D721Med (cell line): ENCODE measurements at regions not wholly inside any gene's neighbourhood (a gene's known extent, or its start where the extent isn't known, plus 50 kb on each side); places are given as distances from the start of the nearest gene placed in this dataset.

Experiments
- DNase-seq: peaks from one replicate; pipeline ENCODE4 v3.0.0; 2011; ENCODE audit warnings: low spot score; ENCODE audit not compliant: insufficient read length
- FAIRE-seq: peaks from 2 replicates; lab custom pipeline; 2011; peaks lifted over from hg19 to GRCh38; lab: Jason Lieb, UNC
- CTCF ChIP-seq: IDR thresholded peaks from 2 replicates; pipeline ENCODE4 v1.5.1; 2012; ENCODE audit warnings: mild to moderate bottlenecking, control low read depth; ENCODE audit not compliant: insufficient read depth; ENCODE audit errors: missing control alignments

DNA sequence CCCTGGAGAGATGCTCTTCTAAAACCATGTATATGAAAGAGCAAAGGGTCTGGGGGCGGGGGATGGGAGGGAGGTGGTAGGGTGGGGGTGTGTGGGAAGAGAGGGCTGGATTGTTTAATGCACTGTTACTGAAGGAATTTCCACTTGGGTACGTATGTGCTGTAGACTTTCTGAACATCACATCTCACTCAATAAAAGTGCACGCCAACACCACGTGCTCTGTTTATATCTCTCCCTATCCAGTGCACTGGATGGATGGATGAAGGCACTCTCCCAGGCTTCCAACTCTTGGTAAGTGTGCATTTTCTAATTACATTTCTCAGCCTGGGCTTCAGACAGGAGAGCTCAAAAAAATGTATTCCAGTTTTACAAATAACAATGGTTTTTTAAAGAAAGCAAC, 184.3 kb upstream of the SIX2 start:
- no peak for FAIRE-seq
- no peak for DNase-seq
- no peak for TF ChIP-seq CTCF

DNA sequence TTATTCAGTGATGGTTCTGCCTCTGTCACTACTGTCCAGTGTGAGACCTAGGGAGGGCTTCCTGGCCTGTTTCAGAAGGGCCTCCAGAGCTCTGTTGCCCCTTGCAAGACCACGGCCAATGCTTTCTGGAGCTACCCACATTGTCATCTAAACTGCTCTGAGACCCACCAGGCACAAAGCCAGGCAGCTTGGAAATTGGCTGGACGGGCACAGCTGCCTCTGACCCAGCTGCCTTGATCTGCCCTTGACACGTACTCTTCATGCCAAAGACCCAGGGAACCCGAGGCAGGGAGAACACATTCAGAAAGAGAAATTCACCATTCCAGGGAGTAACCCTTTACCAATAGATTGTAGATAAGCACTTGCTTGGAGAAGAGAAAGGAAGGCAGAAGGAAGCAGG, 183.7 kb upstream of the SIX2 start:
- FAIRE-seq: no peak
- DNase-seq: no peak
- TF ChIP-seq CTCF: no peak

DNA sequence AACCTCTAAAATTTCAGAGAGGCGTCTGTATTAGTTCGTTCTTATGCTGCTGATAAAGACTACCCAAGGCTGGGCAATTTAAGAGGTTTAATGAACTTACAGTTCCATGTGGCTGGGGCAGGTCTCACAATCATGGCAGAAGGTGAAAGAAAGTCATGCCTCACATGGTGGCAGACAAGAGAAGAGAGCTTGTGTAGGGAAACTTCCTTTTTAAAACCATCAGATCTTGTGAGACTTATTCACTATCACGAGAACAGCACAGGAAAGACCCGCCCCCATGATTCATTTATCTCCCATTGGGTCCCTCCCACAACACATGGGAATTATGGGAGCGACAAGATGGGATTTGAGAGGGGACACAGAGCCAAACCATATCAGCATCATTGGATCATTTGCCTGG, 183.2 kb upstream of the SIX2 start:
- FAIRE-seq (no peak), DNase-seq (no peak)
- no peak for TF ChIP-seq CTCF

GRCh38 chr2:45191976-45192375, 182.7 kb upstream of the SIX2 start:
- FAIRE-seq (no peak), DNase-seq (no peak)
- TF ChIP-seq CTCF: no peak

DNA sequence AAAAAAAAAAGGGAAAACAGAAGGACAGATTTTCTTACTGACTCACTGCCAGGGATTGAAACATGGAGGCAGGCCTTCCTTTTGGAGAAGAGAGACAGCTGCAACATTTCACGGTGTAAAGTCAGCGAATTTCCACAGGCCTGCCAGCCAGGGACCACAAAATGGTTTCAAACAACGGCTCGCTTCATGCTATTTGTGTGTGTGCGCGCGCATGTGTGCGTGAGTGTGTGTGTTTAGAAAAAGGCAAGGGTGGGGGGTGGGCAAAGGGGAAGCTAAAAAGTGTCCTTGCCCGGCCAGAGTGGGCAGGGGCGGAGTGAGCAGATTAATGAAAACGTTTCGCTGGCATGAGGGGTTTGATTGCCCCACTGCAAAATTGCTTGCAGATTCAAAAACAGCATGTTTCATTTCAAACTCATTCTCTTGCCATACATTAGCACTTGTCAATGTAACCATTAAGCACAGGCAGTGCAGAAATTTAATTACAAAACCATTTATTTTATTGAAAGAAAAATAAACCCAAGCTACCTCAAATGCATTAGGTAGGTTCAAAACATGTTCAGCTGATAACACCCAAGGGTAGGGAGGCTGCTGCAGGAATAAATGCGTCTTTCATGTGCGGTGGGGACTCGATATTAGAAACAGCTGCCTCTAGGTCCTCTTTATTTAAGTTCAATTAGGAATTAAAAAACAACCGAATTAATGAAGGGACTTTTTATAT, 182.1 kb upstream of the SIX2 start:
- TF ChIP-seq CTCF: no peak
- DNase-seq: no peak
- no peak for FAIRE-seq

- FAIRE-seq (no peak), DNase-seq (no peak)
- no peak for TF ChIP-seq CTCF
Measured at GRCh38 chr2:45190481-45190942, 181.3 kb upstream of the SIX2 start.

GRCh38 chr2:45184606-45185005, 175.4 kb upstream of the SIX2 start:
- TF ChIP-seq CTCF: no peak
- FAIRE-seq: no peak
- DNase-seq: no peak
